Fibroblast of pulmonary artery (primary cell): ENCODE measurements at regions not wholly inside any gene's neighbourhood (a gene's known extent, or its start where the extent isn't known, plus 50 kb on each side); places are given as distances from the start of the nearest gene placed in this dataset.
A peak's percentile ranks its signal among the peaks of the same experiment; 100 is the strongest.

ENCODE experiments used
- DNase-seq: peaks from one replicate; pipeline ENCODE4 v3.0.0-alpha.2; 2010; ENCODE audit warnings: low read depth
- H3K4me3 ChIP-seq: replicated peaks from 2 replicates; pipeline ENCODE4 v1.5.1; 2011; ENCODE audit warnings: low read depth, mild to moderate bottlenecking, control low read depth, low read length, moderate library complexity
- TF ChIP-seq, protein P1 (sequence below): IDR thresholded peaks from 2 replicates; pipeline ENCODE4 v1.5.1; 2011; ENCODE audit warnings: mild to moderate bottlenecking, control low read depth, low read length, inconsistent platforms; ENCODE audit errors: missing control alignments

- TF ChIP-seq, protein P1, sequence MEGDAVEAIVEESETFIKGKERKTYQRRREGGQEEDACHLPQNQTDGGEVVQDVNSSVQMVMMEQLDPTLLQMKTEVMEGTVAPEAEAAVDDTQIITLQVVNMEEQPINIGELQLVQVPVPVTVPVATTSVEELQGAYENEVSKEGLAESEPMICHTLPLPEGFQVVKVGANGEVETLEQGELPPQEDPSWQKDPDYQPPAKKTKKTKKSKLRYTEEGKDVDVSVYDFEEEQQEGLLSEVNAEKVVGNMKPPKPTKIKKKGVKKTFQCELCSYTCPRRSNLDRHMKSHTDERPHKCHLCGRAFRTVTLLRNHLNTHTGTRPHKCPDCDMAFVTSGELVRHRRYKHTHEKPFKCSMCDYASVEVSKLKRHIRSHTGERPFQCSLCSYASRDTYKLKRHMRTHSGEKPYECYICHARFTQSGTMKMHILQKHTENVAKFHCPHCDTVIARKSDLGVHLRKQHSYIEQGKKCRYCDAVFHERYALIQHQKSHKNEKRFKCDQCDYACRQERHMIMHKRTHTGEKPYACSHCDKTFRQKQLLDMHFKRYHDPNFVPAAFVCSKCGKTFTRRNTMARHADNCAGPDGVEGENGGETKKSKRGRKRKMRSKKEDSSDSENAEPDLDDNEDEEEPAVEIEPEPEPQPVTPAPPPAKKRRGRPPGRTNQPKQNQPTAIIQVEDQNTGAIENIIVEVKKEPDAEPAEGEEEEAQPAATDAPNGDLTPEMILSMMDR = no peak
- no peak overlapping the region for H3K4me3 ChIP-seq
- DNase-seq = no peak
These were observed 219.9 kb downstream of the OPA1 start for GRCh38 chr3:193812791-193813500.

DNA sequence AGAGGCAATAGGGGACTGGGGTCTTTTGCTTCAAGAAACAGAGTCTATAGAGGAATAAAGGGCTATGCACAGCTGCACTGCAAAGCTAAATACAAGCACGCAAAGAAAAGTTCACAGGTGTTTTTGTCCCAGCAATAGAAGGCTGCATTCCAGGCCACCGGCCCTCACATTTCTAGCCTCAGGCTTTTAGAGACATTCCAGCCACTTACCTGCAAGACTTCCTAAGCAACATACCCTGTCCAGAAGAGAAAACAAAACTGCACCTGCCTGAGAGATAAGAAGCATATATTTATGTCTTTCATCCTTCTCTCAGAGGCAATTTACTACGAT, 220.5 kb downstream of the OPA1 start:
- TF ChIP-seq, protein P1 = no peak
- no peak overlapping the region for H3K4me3 ChIP-seq
- DNase-seq = no peak

- DNase-seq = no peak
- TF ChIP-seq, protein P1 = no peak
- H3K4me3 ChIP-seq = no peak overlapping the region
These were observed 221.3 kb downstream of the OPA1 start for GRCh38 chr3:193814166-193814892.

- TF ChIP-seq, protein P1 = no peak
- H3K4me3 ChIP-seq = no peak overlapping the region
- no peak for DNase-seq
These were observed 222.4 kb downstream of the OPA1 start for GRCh38 chr3:193815246-193816027.

GRCh38 chr3:193816028-193816395, 223.0 kb downstream of the OPA1 start:
- H3K4me3 ChIP-seq = no peak overlapping the region
- DNase-seq = no peak
- TF ChIP-seq, protein P1 = no peak

- TF ChIP-seq, protein P1 = no peak
- peak; percentile 70 for DNase-seq
- no peak overlapping the region for H3K4me3 ChIP-seq
These were observed 223.8 kb downstream of the OPA1 start for GRCh38 chr3:193816656-193817311.
